ENCODE measurements at regions not wholly inside any gene's neighbourhood (a gene's known extent, or its start where the extent isn't known, plus 50 kb on each side); places are given as distances from the start of the nearest gene placed in this dataset.

DNA sequence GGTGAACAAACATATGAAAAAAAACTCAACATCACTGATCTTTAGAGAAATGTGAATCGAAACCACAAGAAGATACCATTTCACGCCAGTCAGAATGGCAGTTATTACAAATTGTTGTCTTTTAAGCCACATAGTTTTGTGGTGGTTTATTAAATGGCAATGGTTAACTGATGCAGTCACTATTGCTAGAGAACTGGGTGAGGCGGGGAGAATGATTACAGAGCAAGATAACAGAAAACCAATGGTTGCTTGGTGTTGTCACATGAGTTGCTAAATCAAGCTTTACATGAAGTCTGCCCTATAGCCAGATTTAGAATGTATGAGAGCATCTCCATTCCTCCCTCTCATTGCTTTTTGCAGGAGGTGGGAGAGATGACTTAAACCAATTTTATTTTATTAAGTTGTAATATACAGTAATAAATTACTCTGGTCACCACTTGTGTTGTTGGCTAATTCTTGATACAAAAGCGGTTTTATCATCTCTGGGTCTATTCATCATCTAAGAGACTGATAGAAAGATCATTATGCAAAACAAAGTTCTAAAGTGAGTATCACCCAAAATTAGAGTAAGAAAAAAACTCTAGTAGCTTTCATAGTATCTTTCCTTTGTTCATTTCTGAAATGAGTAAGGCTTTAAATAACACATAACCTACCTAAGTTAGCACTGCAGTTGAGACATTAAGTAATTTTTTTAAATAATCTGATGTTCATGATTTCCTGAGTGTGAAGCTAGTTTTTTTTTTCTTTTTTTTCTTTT is 859.5 kb downstream of the STIM2 start:
- TF ChIP-seq CTCF (IDR thresholded peaks at IDR 0.05) (no peak), ZFX (IDR thresholded peaks at IDR 0.05; ENCODE audit: borderline replicate concordance) (no peak)

GRCh38 chr4:27721193-27721592 is 860.6 kb downstream of the STIM2 start:
- no peak for TF ChIP-seq CTCF (IDR thresholded peaks at IDR 0.05)
- TF ChIP-seq ZFX (IDR thresholded peaks at IDR 0.05; ENCODE audit: borderline replicate concordance) = no peak
- no peak overlapping the region for H3K27ac ChIP-seq

More for the DNA sequence above, 859.5 kb downstream of the STIM2 start:
- H3K27ac ChIP-seq = no peak overlapping the region

DNA sequence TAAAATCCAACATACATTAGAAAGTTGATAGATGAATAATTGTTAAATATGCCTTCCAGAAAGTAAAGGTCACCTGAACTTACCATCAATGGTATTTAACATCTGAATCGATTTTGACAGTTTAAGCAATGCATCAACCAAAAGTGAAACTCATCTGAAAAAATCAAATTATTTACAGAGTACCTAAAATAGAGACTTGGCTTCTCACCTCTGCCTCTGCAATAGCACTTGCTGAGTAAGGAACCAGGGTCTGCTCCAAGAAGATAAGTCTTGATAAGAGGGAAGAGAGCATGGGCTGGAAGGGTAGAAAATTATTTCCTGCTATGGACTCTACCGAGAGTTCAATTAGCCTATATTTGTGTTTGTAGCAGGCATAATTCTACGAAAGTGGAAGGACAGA is 868.3 kb downstream of the STIM2 start:
- no peak overlapping the region for H3K27ac ChIP-seq
- TF ChIP-seq CTCF (IDR thresholded peaks at IDR 0.05) = no peak
- TF ChIP-seq ZFX (IDR thresholded peaks at IDR 0.05; ENCODE audit: borderline replicate concordance) = no peak

GRCh38 chr4:27742816-27743215 is 882.2 kb downstream of the STIM2 start:
- H3K27ac ChIP-seq = no peak overlapping the region

GRCh38 chr4:27759611-27760575 is 899.3 kb downstream of the STIM2 start:
- no peak overlapping the region for H3K27ac ChIP-seq
- no peak for TF ChIP-seq CTCF (IDR thresholded peaks at IDR 0.05)
- TF ChIP-seq ZFX (IDR thresholded peaks at IDR 0.05; ENCODE audit: borderline replicate concordance) = no peak

More at GRCh38 chr4:27742816-27743215, 882.2 kb downstream of the STIM2 start:
- TF ChIP-seq ZFX (IDR thresholded peaks at IDR 0.05; ENCODE audit: borderline replicate concordance) = no peak
- no peak for TF ChIP-seq CTCF (IDR thresholded peaks at IDR 0.05)

DNA sequence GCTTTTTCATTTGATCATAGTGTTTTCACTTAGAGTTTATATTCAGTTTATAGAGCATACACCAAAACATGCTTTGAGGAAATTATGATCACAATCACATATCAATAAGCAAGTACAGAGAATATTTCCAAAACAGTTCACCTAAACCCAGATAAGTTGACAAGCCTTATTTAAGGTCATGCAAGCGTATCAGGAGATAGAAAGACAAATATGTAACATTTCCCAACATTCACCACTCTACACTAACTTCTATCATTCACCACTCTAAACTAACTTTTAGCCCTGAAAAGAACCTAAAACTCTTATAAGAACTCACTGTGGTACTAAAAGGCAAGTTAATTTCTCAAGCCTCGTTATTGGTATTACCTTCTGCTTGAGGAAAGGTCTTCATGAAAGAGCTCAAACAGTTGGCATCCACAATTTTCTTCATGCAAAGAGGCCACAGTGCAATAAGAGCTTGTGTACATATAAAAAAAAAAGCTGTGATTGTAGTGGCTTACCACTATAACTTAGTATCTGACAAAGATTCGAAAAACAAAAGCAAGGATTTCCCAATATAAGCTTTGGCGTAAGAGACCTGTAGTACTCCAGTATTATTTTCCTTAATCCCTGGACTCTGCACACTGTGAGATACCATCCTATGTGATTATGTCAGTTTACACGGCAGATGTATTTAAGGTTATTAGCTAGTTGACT is 903.3 kb downstream of the STIM2 start:
- TF ChIP-seq ZFX (IDR thresholded peaks at IDR 0.05; ENCODE audit: borderline replicate concordance) = no peak
- TF ChIP-seq CTCF (IDR thresholded peaks at IDR 0.05) = no peak
- no peak overlapping the region for H3K27ac ChIP-seq
